ENCODE measurements at regions not wholly inside any gene's neighbourhood (a gene's known extent, or its start where the extent isn't known, plus 50 kb on each side); places are given as distances from the start of the nearest gene placed in this dataset.

GRCh38 chr6:170152989-170153388 is 137.9 kb downstream of the DLL1 start:
- DNase-seq (ENCODE audit: low read depth, low spot score), result no peak
- Histone ChIP-seq H3K9me3 (ENCODE audit: control insufficient read depth, insufficient read depth, low read length) (peaks cover 94% of the 10 kb centered on the region), H3K27ac (ENCODE audit: low read depth, low read length) (no peak overlapping the region), H3K4me3 (ENCODE audit: low read depth, low read length) (no peak overlapping the region), H3K27me3 (ENCODE audit: control insufficient read depth, insufficient read depth, low read length) (no peaks in the 10 kb centered on the region)
- ChIA-PET CTCF (no interaction called here), POLR2A (no interaction called here)
- TF ChIP-seq CTCF (IDR thresholded peaks at IDR 0.05; ENCODE audit: low read depth, low read length), result no peak

GRCh38 chr6:170152124-170152926 is 138.6 kb downstream of the DLL1 start:
- no peak for DNase-seq (ENCODE audit: low read depth, low spot score)
- CTCF ChIA-PET, result no interaction called here
- peaks cover 94% of the 10 kb centered on the region for H3K9me3 ChIP-seq (ENCODE audit: control insufficient read depth, insufficient read depth, low read length)
- no peaks in the 10 kb centered on the region for H3K27me3 ChIP-seq (ENCODE audit: control insufficient read depth, insufficient read depth, low read length)
- POLR2A ChIA-PET, result no interaction called here
- TF ChIP-seq CTCF (IDR thresholded peaks at IDR 0.05; ENCODE audit: low read depth, low read length), result no peak
- H3K27ac ChIP-seq (ENCODE audit: low read depth, low read length), result no peak overlapping the region
- H3K4me3 ChIP-seq (ENCODE audit: low read depth, low read length), result no peak overlapping the region

GRCh38 chr6:170151804-170152123 is 139.1 kb downstream of the DLL1 start:
- POLR2A ChIA-PET, result no interaction called here
- CTCF ChIA-PET, result no interaction called here
- no peak for DNase-seq (ENCODE audit: low read depth, low spot score)
- H3K4me3 ChIP-seq (ENCODE audit: low read depth, low read length), result no peak overlapping the region
- no peak for TF ChIP-seq CTCF (IDR thresholded peaks at IDR 0.05; ENCODE audit: low read depth, low read length)
- no peak overlapping the region for H3K27ac ChIP-seq (ENCODE audit: low read depth, low read length)
- H3K9me3 ChIP-seq (ENCODE audit: control insufficient read depth, insufficient read depth, low read length), result peaks cover 94% of the 10 kb centered on the region
- H3K27me3 ChIP-seq (ENCODE audit: control insufficient read depth, insufficient read depth, low read length), result no peaks in the 10 kb centered on the region

- no peak for DNase-seq (ENCODE audit: low read depth, low spot score)
- CTCF ChIA-PET, result no interaction called here
Observed at GRCh38 chr6:170151321-170151771, 139.5 kb downstream of the DLL1 start.

GRCh38 chr6:170150590-170150945 is 140.3 kb downstream of the DLL1 start:
- H3K27ac ChIP-seq (ENCODE audit: low read depth, low read length), result no peak overlapping the region

More at GRCh38 chr6:170151321-170151771, 139.5 kb downstream of the DLL1 start:
- POLR2A ChIA-PET, result no interaction called here
- no peak overlapping the region for H3K27ac ChIP-seq (ENCODE audit: low read depth, low read length)
- no peak for TF ChIP-seq CTCF (IDR thresholded peaks at IDR 0.05; ENCODE audit: low read depth, low read length)
- no peaks in the 10 kb centered on the region for H3K27me3 ChIP-seq (ENCODE audit: control insufficient read depth, insufficient read depth, low read length)
- no peak overlapping the region for H3K4me3 ChIP-seq (ENCODE audit: low read depth, low read length)
- H3K9me3 ChIP-seq (ENCODE audit: control insufficient read depth, insufficient read depth, low read length), result peaks cover 94% of the 10 kb centered on the region

More at GRCh38 chr6:170150590-170150945, 140.3 kb downstream of the DLL1 start:
- Histone ChIP-seq H3K9me3 (ENCODE audit: control insufficient read depth, insufficient read depth, low read length) (peaks cover 94% of the 10 kb centered on the region), H3K4me3 (ENCODE audit: low read depth, low read length) (no peak overlapping the region), H3K27me3 (ENCODE audit: control insufficient read depth, insufficient read depth, low read length) (no peaks in the 10 kb centered on the region)
- no peak for DNase-seq (ENCODE audit: low read depth, low spot score)
- ChIA-PET POLR2A (no interaction called here), CTCF (no interaction called here)
- TF ChIP-seq CTCF (IDR thresholded peaks at IDR 0.05; ENCODE audit: low read depth, low read length), result no peak
